Activated CD8-positive, alpha-beta memory T cell treated with anti-CD3 and anti-CD28 coated beads, Interleukin-2, amount 50 U/mL, for 1 hour (primary cell): ENCODE measurements at regions not wholly inside any gene's neighbourhood (a gene's known extent, or its start where the extent isn't known, plus 50 kb on each side); places are given as distances from the start of the nearest gene placed in this dataset.
"Not testable (repeated sequence)": the region's sequence is repeated elsewhere in the genome, so short reads cannot be mapped to it uniquely, and the experiment has no call there.

Experiments used
- DNase-seq: peaks from one replicate; pipeline ENCODE4 v3.0.0-alpha.2; 2020; ENCODE audit errors: extremely low read depth

DNA sequence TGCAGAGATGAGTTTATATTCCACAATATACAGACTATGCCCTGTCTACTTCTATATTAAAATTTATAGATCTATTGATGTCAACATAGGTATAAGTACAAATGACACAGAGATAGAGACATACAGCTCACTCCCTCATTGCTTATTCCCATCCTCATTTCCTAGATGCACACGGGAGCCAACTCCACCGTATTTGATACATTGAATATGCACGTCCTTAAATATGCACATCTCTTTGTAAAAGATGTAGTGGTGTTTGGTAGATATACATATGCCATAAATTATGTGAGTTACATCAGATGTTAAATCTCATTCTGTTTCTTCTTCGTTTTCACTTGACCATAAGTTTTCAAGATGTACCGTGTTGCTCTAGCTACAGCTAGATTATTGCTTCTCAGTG lies 179.2 kb upstream of the RAB6C start:
- no peak for DNase-seq

DNA sequence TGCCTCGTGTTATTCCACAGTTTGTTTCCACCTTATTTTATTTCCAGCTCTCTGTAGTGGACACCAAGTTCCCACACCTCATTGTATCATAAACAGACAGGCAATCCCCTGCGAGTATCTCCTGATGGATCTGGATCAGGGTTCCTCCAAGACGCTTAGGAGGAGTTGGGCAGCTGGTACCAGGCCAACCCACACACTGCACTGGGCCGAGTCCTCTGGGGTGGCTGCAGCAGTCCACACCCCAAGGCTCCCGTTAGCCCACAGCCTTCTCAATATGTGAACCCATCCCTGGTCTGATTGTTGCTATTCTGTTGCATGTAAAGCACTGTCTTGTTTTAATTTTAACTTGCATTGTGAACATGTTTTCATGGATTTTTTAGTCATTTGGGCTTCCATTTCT lies 178.8 kb upstream of the RAB6C start:
- no peak for DNase-seq

DNA sequence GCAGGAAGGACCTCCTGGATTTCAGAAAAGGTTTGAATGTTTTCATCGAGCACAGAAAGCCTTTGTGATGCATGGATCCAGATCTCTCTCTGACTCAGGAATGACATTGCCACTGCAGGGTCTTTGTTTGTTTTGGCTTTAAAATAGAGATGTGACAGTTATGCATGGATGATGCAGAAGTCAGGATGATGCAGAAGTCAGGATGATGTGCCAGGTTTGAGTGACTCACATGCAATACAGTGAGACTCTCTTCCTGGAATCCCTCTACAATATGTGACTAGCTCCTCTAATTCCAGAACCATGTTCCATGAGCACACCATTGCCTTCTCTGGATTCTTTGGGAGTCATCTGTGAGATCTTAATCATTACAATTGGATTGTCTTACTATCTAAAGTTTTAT lies 177.9 kb upstream of the RAB6C start:
- no peak for DNase-seq

DNA sequence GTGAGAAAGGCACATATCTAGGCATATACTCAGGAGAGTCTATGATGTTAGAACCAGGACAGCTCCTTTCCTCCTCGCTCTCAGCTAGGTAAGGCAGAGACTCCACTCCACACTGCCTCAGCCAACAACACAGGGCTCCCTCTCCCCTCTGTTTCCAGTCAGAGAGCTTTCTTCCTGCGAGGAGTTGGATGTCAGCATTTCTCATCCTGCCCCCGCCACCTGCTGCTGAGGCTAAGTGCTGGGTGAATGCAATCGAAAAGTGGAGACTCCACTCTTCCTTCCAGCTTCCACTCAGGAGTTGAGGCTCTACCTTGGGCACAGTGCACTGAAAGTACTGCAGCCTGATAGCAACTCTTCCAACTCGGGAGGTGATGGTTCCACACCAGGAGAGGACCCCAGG lies 177.2 kb upstream of the RAB6C start:
- DNase-seq = no peak

DNA sequence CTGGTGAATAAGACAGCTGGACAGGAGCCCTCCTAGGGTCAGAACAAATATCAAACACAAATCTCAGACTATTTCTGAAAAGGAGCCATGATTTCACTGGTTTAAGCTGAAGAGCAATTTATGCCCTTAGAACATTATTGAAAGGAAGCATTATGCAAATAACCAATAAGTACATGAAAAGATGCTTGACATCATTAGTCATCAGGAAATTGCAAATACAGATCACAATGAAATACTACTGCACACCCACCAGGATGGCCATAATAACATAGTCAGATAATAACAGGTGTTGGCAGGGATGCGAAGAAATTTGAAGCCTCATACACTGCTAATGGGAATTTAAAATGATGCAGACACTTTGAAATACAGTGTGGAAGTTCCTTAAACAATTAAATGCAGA lies 176.4 kb upstream of the RAB6C start:
- no peak for DNase-seq

DNA sequence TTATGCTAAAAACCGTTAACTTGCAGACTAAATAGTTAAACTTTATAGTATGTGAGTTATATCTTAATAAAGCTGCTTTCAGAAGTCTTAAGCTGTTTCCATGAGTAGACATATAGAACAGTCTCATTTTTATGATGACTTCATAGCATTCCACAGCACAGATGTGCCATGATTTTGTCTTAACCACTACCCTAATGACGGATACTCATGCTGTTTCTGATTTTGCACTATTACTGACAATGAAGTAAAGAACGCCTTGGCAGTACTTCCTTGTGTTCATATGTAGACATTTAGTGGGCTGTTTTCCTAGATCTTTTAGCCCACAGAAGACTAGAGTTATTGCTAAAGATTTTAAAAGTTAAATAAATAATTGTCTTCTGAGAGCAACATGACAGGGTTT lies 175.6 kb upstream of the RAB6C start:
- no peak for DNase-seq

DNA sequence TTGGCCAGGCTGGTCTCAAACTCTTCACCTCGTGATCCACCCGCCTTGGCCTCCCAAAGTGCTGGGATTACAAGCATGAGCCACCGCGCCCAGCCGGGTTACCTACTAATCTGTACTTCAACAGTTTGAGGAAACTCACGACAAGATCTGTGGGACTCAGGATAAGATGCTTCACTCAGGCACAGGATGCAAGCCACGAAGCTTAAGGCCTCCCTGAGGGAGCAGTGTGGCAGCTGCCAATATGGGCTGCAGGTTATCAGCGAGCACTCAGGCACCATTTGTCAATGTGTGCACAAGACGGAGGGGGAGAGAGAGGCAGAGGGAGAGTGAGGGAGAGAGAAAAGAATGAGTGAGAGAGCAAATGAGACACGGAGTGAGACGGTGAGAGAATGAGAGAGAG lies 173.6 kb upstream of the RAB6C start:
- DNase-seq = no peak

DNA sequence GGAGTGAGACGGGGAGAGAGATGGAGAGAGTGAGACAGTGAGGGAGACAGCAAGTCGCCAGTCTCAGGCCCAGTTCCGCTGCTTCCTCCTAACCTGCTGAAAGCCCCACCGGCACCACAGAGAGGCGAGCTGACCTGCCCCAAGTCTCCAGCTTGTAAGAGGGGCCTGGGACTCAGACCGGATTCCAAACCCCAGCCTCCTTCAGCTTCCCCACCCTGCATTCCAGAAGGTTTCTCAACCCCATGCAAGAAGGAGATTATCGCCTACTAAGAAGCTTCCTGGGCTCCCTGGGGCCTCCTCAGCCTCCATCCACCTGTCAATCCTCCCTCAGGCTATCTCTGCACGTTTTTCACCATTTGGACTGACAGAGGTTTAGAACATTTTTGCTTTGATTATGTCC lies 173.1 kb upstream of the RAB6C start:
- DNase-seq = no peak

DNA sequence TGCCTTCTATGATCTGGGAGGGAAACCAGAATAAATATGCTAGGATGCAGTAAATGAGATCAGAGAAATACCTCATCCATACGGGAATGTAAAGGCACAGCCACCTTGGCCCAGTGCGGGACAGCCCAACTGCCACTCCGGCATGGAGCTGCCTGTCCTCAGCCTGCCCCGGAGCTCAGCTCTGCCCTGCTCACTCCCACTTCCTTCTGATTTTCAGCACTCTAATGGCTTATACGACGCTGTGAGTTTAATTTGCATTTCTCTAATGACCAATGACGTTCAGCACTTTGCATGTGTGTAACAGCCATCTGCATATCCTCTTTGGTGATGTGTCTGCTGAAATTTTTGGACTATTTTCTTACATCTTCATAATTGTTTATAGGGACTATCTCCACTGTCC lies 172.5 kb upstream of the RAB6C start:
- DNase-seq = no peak

DNA sequence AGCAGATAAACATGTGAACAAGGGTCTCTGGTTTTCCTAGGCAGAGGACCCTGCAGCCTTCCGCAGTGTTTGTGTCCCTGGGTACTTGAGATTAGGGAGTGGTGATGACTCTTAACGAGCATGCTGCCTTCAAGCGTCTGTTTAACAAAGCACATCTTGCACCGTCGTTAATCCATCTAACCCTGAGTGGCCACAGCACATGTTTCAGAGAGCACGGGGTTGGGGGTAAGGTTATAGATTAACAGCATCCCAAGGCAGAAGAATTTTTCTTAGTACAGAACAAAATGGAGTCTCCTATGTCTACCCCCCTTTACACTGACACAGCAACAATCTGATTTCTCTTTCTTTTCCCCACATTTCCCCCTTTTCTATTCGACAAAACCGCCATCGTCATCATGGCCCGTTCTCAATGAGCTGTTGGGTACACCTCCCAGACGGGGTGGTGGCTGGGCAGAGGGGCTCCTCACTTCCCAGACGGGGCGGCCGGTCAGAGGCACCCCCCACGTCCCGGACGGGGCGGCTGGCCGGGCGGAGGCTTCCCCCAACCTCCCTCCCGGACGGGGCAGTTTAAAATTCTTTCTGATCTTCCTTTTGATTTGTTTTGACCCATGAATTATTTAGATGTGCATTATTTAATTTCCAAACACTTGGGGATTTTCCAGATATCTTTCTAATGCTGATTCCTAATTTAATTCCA lies 171.7 kb upstream of the RAB6C start:
- DNase-seq = not testable (repeated sequence)

DNA sequence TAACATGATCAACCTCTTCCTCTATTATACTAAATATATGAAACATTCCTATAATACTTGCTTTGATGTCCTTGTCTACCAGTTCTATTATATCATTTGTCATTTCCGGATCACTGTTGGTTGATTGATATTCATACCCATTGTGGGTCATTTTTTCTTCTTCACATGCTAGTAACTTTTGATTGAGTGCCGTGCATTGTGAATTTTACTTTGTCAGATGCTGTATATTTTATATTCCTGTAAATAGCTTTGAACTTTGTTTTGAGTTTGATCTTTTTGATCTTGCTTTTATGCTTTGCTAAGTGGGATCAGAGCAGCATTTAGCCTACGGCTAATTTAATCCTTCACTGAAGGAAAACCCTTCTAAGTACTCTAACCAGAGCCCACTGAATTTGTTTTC lies 168.9 kb upstream of the RAB6C start:
- no peak for DNase-seq

DNA sequence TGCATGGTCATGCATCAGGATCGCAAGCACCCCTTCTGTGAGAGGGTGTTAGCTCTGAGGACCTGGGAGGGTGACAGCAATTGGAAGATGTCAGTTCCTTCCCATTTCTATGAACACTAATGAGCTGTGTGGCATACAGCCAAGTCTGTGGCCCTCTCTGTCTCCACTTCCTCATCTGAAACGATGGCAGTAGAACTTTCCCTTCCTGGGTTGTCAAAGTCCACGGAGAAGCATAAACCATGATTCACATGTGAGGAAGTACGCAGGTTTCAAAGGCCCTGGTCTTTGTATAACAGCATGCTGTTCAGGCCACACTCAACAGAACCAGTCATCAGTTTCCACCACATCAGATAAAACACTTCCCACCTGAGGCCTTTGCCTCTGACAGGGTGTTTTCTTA lies 167.4 kb upstream of the RAB6C start:
- DNase-seq = no peak

DNA sequence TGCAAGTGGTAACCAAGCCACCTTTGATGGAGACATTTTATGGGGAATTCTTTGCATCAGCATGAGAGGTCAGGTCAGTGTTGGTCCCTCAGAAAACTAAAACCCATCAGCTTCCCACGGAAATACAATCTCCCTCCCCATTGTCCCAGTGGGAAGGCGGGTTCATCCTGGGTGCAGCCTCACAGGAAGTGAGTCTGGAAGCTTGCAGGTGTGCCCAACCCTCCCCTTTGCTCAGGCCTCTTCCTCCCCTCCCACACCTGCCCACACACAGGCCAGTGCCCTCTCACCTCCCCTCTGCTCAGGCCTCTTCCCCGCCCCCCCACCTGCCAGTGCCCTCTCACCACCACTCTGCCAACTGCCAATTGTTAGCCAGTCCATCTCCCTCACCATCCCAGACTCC lies 166.8 kb upstream of the RAB6C start:
- no peak for DNase-seq

DNA sequence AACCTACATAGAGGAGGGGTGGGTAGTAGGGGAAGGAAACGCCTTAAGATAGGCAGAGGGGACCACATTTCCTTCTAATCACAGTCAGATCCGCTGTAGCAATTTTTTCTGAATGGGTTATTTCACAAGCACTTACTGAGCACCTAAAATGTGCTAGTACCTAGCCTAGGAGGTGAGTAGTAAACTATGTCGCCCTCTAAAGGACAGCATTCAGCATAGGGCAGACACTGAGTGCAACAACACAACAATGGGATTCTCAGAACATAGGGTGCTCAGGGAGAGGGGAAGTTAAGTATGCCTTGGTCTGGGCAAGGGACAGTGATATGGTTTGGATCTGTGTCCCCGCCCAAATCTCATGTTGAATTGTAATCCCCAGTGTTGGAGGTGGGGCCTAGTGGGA lies 166.1 kb upstream of the RAB6C start:
- DNase-seq = no peak

DNA sequence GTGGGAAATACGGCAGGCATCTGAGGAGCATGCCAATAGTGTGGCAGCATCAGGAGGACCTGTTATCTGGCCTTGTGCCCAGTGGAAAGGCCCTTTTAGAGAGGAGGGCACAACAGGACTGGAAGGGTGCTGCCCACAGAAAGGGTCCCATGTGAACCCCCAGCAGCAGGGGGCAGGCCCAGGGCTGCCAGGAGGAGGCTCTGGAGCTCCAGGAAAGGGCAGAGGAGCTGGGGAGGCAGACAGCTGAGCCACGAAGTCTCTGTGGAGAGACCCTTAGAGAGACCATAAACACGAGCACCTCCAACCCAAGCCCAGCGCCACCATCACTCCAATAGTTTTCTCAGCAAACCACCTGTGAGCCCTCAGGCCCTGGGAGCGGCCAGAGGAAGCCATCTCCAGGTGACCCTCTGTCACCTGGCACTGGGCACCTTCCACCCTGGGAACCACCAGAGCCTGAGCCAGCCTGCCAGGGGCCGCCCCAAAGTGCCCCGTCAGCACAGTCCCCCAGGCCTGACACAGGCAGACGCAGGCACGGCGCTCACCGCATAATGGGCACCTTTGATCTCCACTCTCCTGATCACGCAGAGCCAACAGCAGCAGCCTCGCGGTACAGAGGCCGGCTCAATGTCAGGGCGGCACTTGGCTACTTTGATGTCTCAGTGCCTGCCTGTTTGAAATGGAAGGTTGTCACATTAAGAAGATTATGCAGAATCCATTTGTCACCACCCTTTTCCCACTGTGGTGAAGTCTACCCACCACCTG lies 162.5 kb upstream of the RAB6C start:
- DNase-seq = no peak

DNA sequence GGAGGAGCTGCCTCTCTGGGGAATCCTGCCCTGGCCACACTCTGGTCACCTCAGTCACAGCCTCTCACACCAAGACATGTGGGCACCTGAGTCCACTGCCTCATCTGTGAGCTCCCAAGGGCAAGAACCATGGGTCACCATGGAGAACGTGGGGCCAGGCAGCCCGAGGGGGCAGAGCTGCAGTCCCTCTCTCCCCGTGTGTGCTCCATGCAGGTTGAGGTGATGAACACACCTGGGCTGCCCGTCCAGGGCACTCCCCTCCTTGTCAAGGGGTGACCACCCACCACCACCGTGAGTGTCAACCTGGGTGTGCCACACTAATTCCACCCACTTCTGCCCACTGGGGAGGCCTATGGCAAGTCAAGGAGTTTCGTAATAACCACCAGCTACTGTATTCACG lies 159.6 kb upstream of the RAB6C start:
- DNase-seq = no peak

DNA sequence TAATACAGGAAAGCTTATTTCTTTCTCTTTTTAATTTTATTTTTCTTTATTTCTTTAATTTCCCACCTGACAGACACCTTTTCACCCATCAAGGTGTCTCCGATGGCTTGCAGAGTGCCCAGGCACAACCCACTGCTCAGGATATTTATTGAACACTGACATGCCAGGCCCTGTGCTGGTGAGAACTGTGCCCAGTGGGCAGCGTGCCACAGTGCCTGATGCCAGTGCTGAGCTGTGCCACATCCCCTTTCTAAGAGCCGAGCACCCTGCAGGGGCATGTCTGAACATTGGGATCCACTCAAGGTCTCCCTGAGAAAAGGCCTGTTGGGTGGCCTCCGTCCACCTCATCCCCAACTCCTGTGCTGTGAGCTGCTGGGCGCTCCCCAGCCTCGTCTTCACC lies 158.6 kb upstream of the RAB6C start:
- DNase-seq = no peak

DNA sequence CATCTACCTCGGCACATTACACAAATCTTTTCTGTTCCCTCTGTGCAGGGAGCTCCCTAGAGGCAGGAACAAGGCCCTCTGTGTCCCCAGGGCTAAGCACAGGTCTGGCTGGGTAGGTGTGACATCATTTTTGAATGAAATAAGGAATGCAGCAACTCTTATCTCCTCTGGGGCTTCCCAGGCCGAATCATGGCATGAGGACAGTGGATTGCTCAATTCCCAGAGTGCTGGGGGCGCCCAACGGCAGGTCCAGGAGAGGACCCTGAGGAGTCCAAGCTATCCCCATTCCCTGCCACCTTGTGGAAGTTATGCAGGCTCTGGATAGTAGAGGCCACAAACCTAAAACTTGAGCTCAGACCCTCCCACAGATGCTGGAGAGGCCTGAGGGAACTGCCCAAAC lies 158.0 kb upstream of the RAB6C start:
- DNase-seq = no peak

DNA sequence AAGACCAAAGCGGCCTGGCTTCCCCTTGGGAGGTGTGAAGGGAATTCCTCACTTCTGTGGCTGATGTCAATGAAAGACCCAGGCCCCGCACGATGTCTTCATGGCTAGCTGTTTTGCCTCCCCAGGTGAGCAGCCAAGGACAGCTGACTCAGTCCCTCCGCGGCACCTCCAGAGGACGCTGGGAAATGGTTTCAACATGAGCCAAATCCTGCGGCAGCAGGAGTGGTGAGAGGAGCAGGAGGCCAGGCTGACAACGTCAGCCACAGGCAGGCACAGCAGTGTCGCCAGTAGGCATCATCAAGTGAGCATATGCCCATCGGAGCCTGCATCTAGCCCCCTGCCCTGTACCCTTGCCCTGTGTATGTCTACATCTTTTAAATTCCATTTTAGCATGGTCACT lies 156.4 kb upstream of the RAB6C start:
- no peak for DNase-seq

DNA sequence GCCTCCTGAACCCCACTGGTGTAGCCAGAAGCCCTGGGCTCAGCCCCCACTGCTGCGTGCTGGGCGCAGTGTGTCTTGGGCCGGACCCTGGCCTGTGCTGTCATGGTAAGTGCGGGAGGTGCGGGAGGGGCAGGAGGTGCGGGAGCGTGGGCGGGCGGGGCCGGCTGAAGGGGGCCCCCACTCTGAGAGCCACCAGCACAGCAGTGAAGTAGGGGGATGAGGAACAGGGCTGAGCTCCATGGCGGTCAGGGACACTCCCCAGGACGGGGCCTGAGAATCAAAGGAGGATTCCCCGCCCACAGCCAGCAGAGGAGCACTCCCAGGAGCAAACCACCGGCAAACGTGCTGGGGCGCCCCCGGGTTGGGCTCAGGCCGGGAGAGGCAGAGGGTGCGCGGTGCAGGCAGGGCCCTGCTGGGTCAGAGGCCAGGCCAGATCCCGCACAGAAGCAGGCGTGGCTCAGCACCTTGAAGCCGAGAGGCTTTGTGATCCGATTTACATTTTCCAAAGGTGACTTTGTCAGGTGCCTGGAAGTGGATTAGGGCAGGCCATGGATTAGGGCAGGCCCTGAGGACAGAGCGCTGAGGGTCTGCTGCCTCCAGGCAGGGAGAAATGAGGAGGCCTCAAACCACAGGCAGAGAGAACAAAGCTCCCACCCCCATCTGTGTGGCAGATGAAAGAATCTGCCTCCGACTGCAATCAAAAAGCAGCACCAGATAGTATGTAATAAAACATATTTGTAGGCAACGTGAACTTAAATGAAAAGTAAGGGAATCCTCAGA lies 152.0 kb upstream of the RAB6C start:
- no peak for DNase-seq

DNA sequence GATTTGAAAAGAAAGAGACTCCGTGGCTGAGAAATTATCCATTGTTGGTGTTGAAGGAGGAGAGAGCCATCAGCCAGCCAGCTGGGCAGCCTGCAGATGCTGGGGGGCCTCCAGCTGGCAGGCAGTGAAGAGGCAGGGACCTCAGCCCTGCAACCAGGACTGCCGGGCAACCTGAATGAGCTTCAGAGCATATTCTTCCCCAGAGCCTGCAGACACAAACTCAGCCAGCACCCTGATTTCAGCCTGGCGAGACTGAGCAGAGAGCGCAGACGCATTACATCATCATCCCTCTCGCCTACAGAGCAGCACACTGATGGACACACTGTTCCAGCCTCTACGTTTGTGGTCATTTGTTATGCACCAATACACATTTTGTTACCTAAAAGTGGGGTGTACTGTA lies 150.7 kb upstream of the RAB6C start:
- no peak for DNase-seq

DNA sequence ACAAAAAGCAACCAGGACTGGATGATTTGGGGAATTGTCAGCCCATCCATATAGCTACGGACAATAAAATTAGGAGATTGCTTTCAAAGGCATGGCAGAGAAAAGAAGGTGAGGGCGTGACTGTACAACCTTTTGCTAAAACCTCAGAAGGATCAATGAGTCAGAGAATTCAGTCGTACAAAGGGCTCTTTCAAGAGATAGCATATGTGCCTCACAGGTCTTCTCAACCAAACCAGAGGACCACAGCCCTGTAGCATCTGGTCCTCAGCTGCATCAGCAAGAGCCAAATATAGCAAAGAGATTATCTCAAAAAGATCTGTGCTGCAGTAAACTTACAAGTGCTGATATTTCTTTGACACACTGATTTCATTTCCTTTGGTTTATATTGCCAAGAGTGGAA lies 149.9 kb upstream of the RAB6C start:
- DNase-seq = no peak

DNA sequence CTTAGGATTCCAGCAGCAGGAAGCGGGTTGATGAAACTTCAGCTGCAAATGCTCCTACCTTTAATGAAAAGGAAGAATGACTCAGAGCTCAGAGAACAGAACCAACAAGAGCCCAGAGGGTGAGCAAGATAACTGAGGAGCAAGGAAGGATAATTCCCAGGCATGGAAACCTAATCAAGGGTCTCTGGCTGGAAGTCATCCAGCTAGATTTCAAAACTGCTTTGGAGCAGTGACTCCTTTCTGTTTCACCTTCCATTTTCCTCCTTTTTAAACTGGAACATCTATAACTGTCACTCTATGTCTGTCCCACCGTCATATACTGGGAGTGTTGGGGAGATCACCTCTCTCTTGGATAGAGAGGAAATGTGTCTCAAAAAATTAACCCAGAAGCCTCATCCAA lies 148.4 kb upstream of the RAB6C start:
- no peak for DNase-seq
